ENCODE measurements at regions not wholly inside any gene's neighbourhood (a gene's known extent, or its start where the extent isn't known, plus 50 kb on each side); places are given as distances from the start of the nearest gene placed in this dataset.

DNA sequence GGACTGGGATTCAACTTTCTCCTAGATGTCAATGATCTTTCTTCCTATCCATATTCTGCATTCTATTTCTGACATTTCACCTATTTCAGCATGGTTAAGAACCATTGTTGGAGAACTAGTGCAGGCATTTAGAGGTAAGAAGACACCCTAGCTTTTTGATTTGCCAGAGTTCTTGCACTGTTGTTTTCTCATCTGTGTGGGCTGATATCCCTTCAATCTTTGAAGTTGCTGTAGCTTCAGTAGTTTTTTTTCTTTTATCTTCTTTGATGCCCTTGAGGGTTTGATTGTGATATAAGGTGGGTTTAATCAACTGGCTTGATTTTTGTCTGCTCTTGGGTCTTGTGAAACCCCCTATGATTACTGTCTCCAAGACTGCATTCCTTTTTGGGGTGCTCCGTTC lies 502.1 kb downstream of the ETS1 start:
- TF ChIP-seq EP300 (IDR thresholded peaks at IDR 0.05) = no peak
- no peak for TF ChIP-seq POLR2AphosphoS5 (IDR thresholded peaks at IDR 0.05)

Measured in suprapubic skin (tissue), 4 donors.